ENCODE measurements at regions not wholly inside any gene's neighbourhood (a gene's known extent, or its start where the extent isn't known, plus 50 kb on each side); places are given as distances from the start of the nearest gene placed in this dataset.

- no peaks in the 10 kb centered on the region for H4K20me1 ChIP-seq (ENCODE audit: insufficient read depth, low read length)
- no peak overlapping the region for H3K27ac ChIP-seq (ENCODE audit: low read length)
- H3K9me3 ChIP-seq (replicated peaks; ENCODE audit: insufficient read depth, low read length): no peaks in the 10 kb centered on the region
- no peak overlapping the region for H2AFZ ChIP-seq (ENCODE audit: low read length)
- no peaks in the 10 kb centered on the region for H3F3A ChIP-seq (ENCODE audit: insufficient read depth, low read length)
- H3K9ac ChIP-seq (ENCODE audit: low read length): no peak overlapping the region
- H3K4me3 ChIP-seq (ENCODE audit: low read length): no peak overlapping the region
- H3K9me2 ChIP-seq (replicated peaks; ENCODE audit: insufficient read depth, low read length): no peaks in the 10 kb centered on the region
- H3K27me3 ChIP-seq (replicated peaks; ENCODE audit: insufficient read depth, low read length): no peaks in the 10 kb centered on the region
- no peaks in the 10 kb centered on the region for H3K79me2 ChIP-seq (ENCODE audit: low read length)
- H3K36me3 ChIP-seq (replicated peaks; ENCODE audit: insufficient read depth, low read length): no peaks in the 10 kb centered on the region
- no peak for TF ChIP-seq EZH2phosphoT487 (IDR thresholded peaks at IDR 0.05; ENCODE audit: low read length)
- TF ChIP-seq EZH2 (optimal IDR thresholded peaks at IDR 0.05; ENCODE audit: low read depth, low read length): no peak
- TF ChIP-seq CTCF (IDR thresholded peaks at IDR 0.05; ENCODE audit: low read length): no peak
- H3K4me2 ChIP-seq (ENCODE audit: low read depth, low read length): no peak overlapping the region
- no peak for DNase-seq
- H3K4me1 ChIP-seq (ENCODE audit: low read length): no peaks in the 10 kb centered on the region
These were observed 1181.2 kb downstream of the PCDH9 start for GRCh38 chr13:66048888-66049287.

- Histone ChIP-seq H3K4me2 (ENCODE audit: low read depth, low read length) (no peak overlapping the region), H3K4me1 (ENCODE audit: low read length) (no peaks in the 10 kb centered on the region), H3K9me2 (replicated peaks; ENCODE audit: insufficient read depth, low read length) (no peaks in the 10 kb centered on the region), H3K36me3 (replicated peaks; ENCODE audit: insufficient read depth, low read length) (no peaks in the 10 kb centered on the region), H3K9ac (ENCODE audit: low read length) (no peak overlapping the region), H3K27ac (ENCODE audit: low read length) (no peak overlapping the region), H3K79me2 (ENCODE audit: low read length) (no peaks in the 10 kb centered on the region), H4K20me1 (ENCODE audit: insufficient read depth, low read length) (no peaks in the 10 kb centered on the region), H2AFZ (ENCODE audit: low read length) (no peak overlapping the region), H3K27me3 (replicated peaks; ENCODE audit: insufficient read depth, low read length) (no peaks in the 10 kb centered on the region), H3K9me3 (replicated peaks; ENCODE audit: insufficient read depth, low read length) (no peaks in the 10 kb centered on the region), H3F3A (ENCODE audit: insufficient read depth, low read length) (no peaks in the 10 kb centered on the region), H3K4me3 (ENCODE audit: low read length) (no peak overlapping the region)
- no peak for TF ChIP-seq EZH2 (optimal IDR thresholded peaks at IDR 0.05; ENCODE audit: low read depth, low read length)
- no peak for TF ChIP-seq CTCF (IDR thresholded peaks at IDR 0.05; ENCODE audit: low read length)
- no peak for TF ChIP-seq EZH2phosphoT487 (IDR thresholded peaks at IDR 0.05; ENCODE audit: low read length)
- DNase-seq: no peak
These were observed 1189.6 kb downstream of the PCDH9 start for GRCh38 chr13:66040506-66040905.

GRCh38 chr13:66037096-66037495 is 1193.0 kb downstream of the PCDH9 start:
- Histone ChIP-seq H3K4me3 (ENCODE audit: low read length) (no peak overlapping the region), H3K9me3 (replicated peaks; ENCODE audit: insufficient read depth, low read length) (no peaks in the 10 kb centered on the region), H3K36me3 (replicated peaks; ENCODE audit: insufficient read depth, low read length) (no peaks in the 10 kb centered on the region), H3K4me1 (ENCODE audit: low read length) (no peaks in the 10 kb centered on the region), H3K27me3 (replicated peaks; ENCODE audit: insufficient read depth, low read length) (no peaks in the 10 kb centered on the region), H3K79me2 (ENCODE audit: low read length) (no peaks in the 10 kb centered on the region), H3K9me2 (replicated peaks; ENCODE audit: insufficient read depth, low read length) (no peaks in the 10 kb centered on the region), H3K27ac (ENCODE audit: low read length) (no peak overlapping the region), H4K20me1 (ENCODE audit: insufficient read depth, low read length) (no peaks in the 10 kb centered on the region), H3F3A (ENCODE audit: insufficient read depth, low read length) (no peaks in the 10 kb centered on the region), H3K4me2 (ENCODE audit: low read depth, low read length) (no peak overlapping the region), H3K9ac (ENCODE audit: low read length) (no peak overlapping the region), H2AFZ (ENCODE audit: low read length) (no peak overlapping the region)
- TF ChIP-seq EZH2phosphoT487 (IDR thresholded peaks at IDR 0.05; ENCODE audit: low read length) (no peak), CTCF (IDR thresholded peaks at IDR 0.05; ENCODE audit: low read length) (no peak), EZH2 (optimal IDR thresholded peaks at IDR 0.05; ENCODE audit: low read depth, low read length) (no peak)
- no peak for DNase-seq

Measured in MM.1S (cell line).